HepG2 (cell line): ENCODE measurements at regions not wholly inside any gene's neighbourhood (a gene's known extent, or its start where the extent isn't known, plus 50 kb on each side); places are given as distances from the start of the nearest gene placed in this dataset.

ENCODE experiments used
- ATAC-seq: fragments of 200-7000 bp; cut with Tn5 transposase; 3 replicates; pipeline ENCODE4 v1.9.1; 2020; ENCODE audit warnings: mild to moderate bottlenecking, moderate library complexity
- BruUV-seq: library from RNA; stranded (reverse); fragments of 400-500 nt; replicated peaks from 2 replicates; lab custom pipeline; 2021; lab: Mats Ljungman, UMichigan
- CTCF ChIA-PET: fragments of 300-600 bp; formaldehyde crosslinking; extraction: SDS; loops from one replicate; lab custom pipeline; 2021; ENCODE audit warnings: low total read pairs, inconsistent platforms, low intra/inter-chr PET ratio; lab: Yijun Ruan, JAX
- POLR2A ChIA-PET: fragments of 350-600 bp; sonication (Branson Sonifier 250); formaldehyde crosslinking; loops from one replicate; lab custom pipeline; 2020; ENCODE audit warnings: antibody characterized with exemption, inconsistent platforms; lab: Yijun Ruan, JAX
- DNase-seq: peaks from one replicate; pipeline ENCODE4 v3.0.0-alpha.2; 2015; ENCODE audit warnings: low spot score
- FAIRE-seq: peaks from 3 replicates; lab custom pipeline; 2011; peaks lifted over from hg19 to GRCh38; lab: Jason Lieb, UNC
- H2AFZ ChIP-seq: one replicate; pipeline ENCODE4 v1.6.1; 2011; ENCODE audit warnings: low read length, inconsistent platforms
- H3K27ac ChIP-seq: fragments of 300-600 bp; 3 replicates; pipeline ENCODE4 v1.8.0; 2011; ENCODE audit warnings: mixed run types, mild to moderate bottlenecking, mixed read lengths, low read length, inconsistent platforms; ENCODE audit not compliant: insufficient read depth; ENCODE audit errors: extremely low read length
- H3K27me3 ChIP-seq, 2 experiments: fragments of 200-600 bp in 1 of 2; 2 replicates in 1 of 2; 3 replicates in 1 of 2; pipeline versions ENCODE4 v1.6.0 to v1.8.0; 2011; ENCODE audit warnings: low read length in 2 of 2, mild to moderate bottlenecking in 2 of 2, moderate library complexity in 2 of 2, inconsistent platforms in 1 of 2; ENCODE audit not compliant: insufficient read depth in 2 of 2, control insufficient read depth in 1 of 2
- H3K36me3 ChIP-seq, 2 experiments: fragments of 200-600 bp in 1 of 2; replicated peaks in 1 of 2; 2 replicates in 1 of 2; 3 replicates in 1 of 2; pipeline versions ENCODE4 v1.5.1 to v1.8.0; 2011; ENCODE audit warnings: low read length in 2 of 2, inconsistent platforms in 1 of 2; ENCODE audit not compliant: insufficient read depth in 2 of 2, control insufficient read depth in 1 of 2
- H3K4me1 ChIP-seq: 2 replicates; pipeline ENCODE4 v1.5.1; 2012; ENCODE audit warnings: low read length, inconsistent platforms; ENCODE audit not compliant: insufficient read depth
- H3K4me2 ChIP-seq: 2 replicates; pipeline ENCODE4 v1.6.0; 2011; ENCODE audit warnings: low read depth, low read length, inconsistent platforms
- H3K4me3 ChIP-seq, 3 experiments: fragments of 200-600 bp in 1 of 3; sonication (generic), shearing (Covaris generic) in 1 of 3; replicated peaks in 1 of 3; 2 replicates each; pipeline ENCODE4 v1.5.1; 2011 to 2016; ENCODE audit warnings: low read length in 3 of 3, inconsistent platforms in 2 of 3, low read depth in 2 of 3, mild to moderate bottlenecking in 2 of 3, control low read depth in 1 of 3, mixed read lengths in 1 of 3; ENCODE audit not compliant: insufficient read depth in 1 of 3
- H3K79me2 ChIP-seq: one replicate; pipeline ENCODE4 v1.6.1; 2011; ENCODE audit warnings: low read length, inconsistent platforms; ENCODE audit not compliant: insufficient read depth
- H3K9ac ChIP-seq: 2 replicates; pipeline ENCODE4 v1.6.0; 2011; ENCODE audit warnings: mild to moderate bottlenecking, low read depth, low read length, inconsistent platforms; ENCODE audit not compliant: insufficient read depth
- H3K9me3 ChIP-seq: 2 replicates; pipeline ENCODE4 v1.5.1; 2012; ENCODE audit warnings: mild to moderate bottlenecking, low read length
- H4K20me1 ChIP-seq: 2 replicates; pipeline ENCODE4 v1.6.0; 2011; ENCODE audit warnings: inconsistent platforms, mild to moderate bottlenecking, low read length, moderate library complexity; ENCODE audit not compliant: insufficient read depth
- HMG20A ChIP-seq: IDR thresholded peaks from 2 replicates; pipeline ENCODE4 v1.6.1; 2016; ENCODE audit warnings: borderline replicate concordance
- RELA ChIP-seq: sonication (generic); formaldehyde crosslinking; IDR thresholded peaks from 2 replicates; pipeline ENCODE4 v1.4.0; 2020; ENCODE audit warnings: missing genetic modification reagents
- SMARCC2 ChIP-seq: fragments of 450-650 bp; IDR thresholded peaks from 2 replicates; pipeline ENCODE4 v1.6.1; 2017; ENCODE audit warnings: antibody characterized with exemption, mild to moderate bottlenecking
- SRSF9 ChIP-seq: fragments of 200-400 bp; formaldehyde crosslinking; IDR thresholded peaks from 2 replicates; pipeline ENCODE4 v1.6.1; 2018; ENCODE audit warnings: borderline replicate concordance, mild to moderate bottlenecking, low read depth, low read length; ENCODE audit not compliant: insufficient read depth, poor library complexity, severe bottlenecking
- ZNF430 ChIP-seq: sonication (generic); formaldehyde crosslinking; IDR thresholded peaks from 2 replicates; pipeline ENCODE4 v1.9.0; 2021; ENCODE audit warnings: mild to moderate bottlenecking, missing genetic modification reagents
- ZNF441 ChIP-seq: sonication (generic); formaldehyde crosslinking; IDR thresholded peaks from 2 replicates; pipeline ENCODE4 v1.7.0; 2021; ENCODE audit warnings: missing genetic modification reagents, borderline replicate concordance
- ZNF572 ChIP-seq: sonication (generic); formaldehyde crosslinking; IDR thresholded peaks from 2 replicates; pipeline ENCODE4 v1.5.1; 2020; ENCODE audit warnings: mild to moderate bottlenecking, missing genetic modification reagents
- ZNF629 ChIP-seq: sonication (generic); formaldehyde crosslinking; conservative IDR thresholded peaks from 2 replicates; pipeline ENCODE4 v1.5.0; 2020; ENCODE audit warnings: missing genetic modification reagents
- ZNF709 ChIP-seq: sonication (generic); formaldehyde crosslinking; IDR thresholded peaks from 2 replicates; pipeline ENCODE4 v1.5.0; 2020; ENCODE audit warnings: mild to moderate bottlenecking, missing genetic modification reagents
- ZNF772 ChIP-seq: sonication (generic); formaldehyde crosslinking; IDR thresholded peaks from 2 replicates; pipeline ENCODE4 v1.5.0; 2020; ENCODE audit warnings: mild to moderate bottlenecking, missing genetic modification reagents
- ZNF781 ChIP-seq: sonication (generic); formaldehyde crosslinking; IDR thresholded peaks from 2 replicates; pipeline ENCODE4 v1.5.1; 2020; ENCODE audit warnings: borderline replicate concordance, mild to moderate bottlenecking, missing genetic modification reagents; ENCODE audit errors: not compliant biosample characterization
- WGBS: methylation state at CpG from one replicate; pipeline ENCODE4 v1.1.6; 2017; ENCODE audit warnings: low lambda C conversion rate; 5-methylcytosine and 5-hydroxymethylcytosine counted together
- in situ Hi-C: cut with HindIII; loops from 2 replicates; pipeline ENCODE4 v1.10.0; 2017; ENCODE audit warnings: low pct_unique_long_range_greater_than_20kb; ENCODE audit not compliant: extremely low pct_ligation_motif_present
- intact Hi-C: fragments of 100-400 bp; cut with micrococcal nuclease; formaldehyde crosslinking; loops from one replicate; pipeline ENCODE4 v1.10.0; 2022; ENCODE audit not compliant: unreplicated experiment

DNA sequence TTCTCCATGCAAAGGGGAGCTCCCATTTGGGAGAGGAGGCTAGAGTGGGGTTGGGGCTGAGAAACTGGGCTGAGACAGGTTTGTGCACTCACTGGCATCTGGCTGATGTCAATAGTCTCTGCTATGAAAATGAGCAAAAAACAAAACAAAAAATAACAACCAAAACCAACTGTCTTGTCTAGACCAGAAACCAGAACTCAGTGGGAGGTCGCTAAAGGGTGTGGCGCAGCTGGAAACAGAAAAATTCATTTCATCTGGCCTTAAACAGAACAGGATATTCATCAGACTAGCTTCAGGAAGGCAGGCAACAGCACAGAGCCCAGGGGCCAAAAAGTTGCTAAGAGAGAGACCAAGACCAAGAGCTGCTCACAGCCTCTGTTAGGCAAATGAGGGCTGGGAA lies 126.1 kb downstream of the THNSL2 start:
- Histone ChIP-seq H3K9ac (no peak overlapping the region), H3K4me1 (no peaks in the 10 kb centered on the region), H3K4me2 (no peak overlapping the region), H3K4me3 (no peak overlapping the region), H4K20me1 (no peaks in the 10 kb centered on the region), H3K79me2 (no peaks in the 10 kb centered on the region), H3K9me3 (no peaks in the 10 kb centered on the region), H3K36me3 (no peaks in the 10 kb centered on the region), H3K27ac (no peak overlapping the region), H3K27me3 (peaks cover 0 to 6% of the 10 kb centered on the region in 2 experiments; a peak in 1 of 5 replicates), H2AFZ (no peak overlapping the region)
- intact Hi-C loops (no loop called here), in situ Hi-C loops (no loop called here)
- no peak for ATAC-seq
- FAIRE-seq: no peak
- no TSS peak for BruUV-seq
- ChIA-PET POLR2A (no interaction called here), CTCF (no interaction called here)
- WGBS: 59% methylated on average over 2 of the region's 2 CpGs
- no peak for TF ChIP-seq ZNF441 (CRISPR knock-in tag)
- no peak for TF ChIP-seq HMG20A
- no peak for TF ChIP-seq ZNF430 (CRISPR knock-in tag)
- TF ChIP-seq SRSF9: no peak
- TF ChIP-seq SMARCC2: no peak
- TF ChIP-seq RELA (CRISPR knock-in tag): no peak
- no peak for TF ChIP-seq ZNF629 (CRISPR knock-in tag)
- no peak for TF ChIP-seq ZNF709
- no peak for TF ChIP-seq ZNF772
- no peak for TF ChIP-seq ZNF781 (CRISPR knock-in tag)
- TF ChIP-seq ZNF572 (CRISPR knock-in tag): no peak
- no peak for DNase-seq
